Vagina (tissue), 2 donors: ENCODE measurements at regions not wholly inside any gene's neighbourhood (a gene's known extent, or its start where the extent isn't known, plus 50 kb on each side); places are given as distances from the start of the nearest gene placed in this dataset.

Source experiments
- DNase-seq, 2 donors: peaks; one replicate each; pipeline ENCODE4 v3.0.0-alpha.2; 2017; ENCODE audit errors: extremely low spot score in 2 of 2
- H3K27ac ChIP-seq: fragments of 200-600 bp; sonication (generic); one replicate; pipeline ENCODE4 v1.5.1; 2019
- H3K27me3 ChIP-seq: fragments of 200-600 bp; sonication (generic); one replicate; pipeline ENCODE4 v1.5.1; 2019
- H3K36me3 ChIP-seq, 2 donors: fragments of 200-600 bp; sonication (generic); one replicate each; pipeline ENCODE4 v1.5.1; 2017 to 2019
- H3K4me1 ChIP-seq: fragments of 200-600 bp; sonication (generic); one replicate; pipeline ENCODE4 v1.5.1; 2019
- H3K4me3 ChIP-seq, 2 donors: fragments of 200-600 bp; sonication (generic); 1 replicate in 1 of 2; 2 replicates in 1 of 2; pipeline ENCODE4 v1.5.1; 2016 to 2019
- H3K9me3 ChIP-seq: fragments of 200-600 bp; sonication (generic); one replicate; pipeline ENCODE4 v1.5.1; 2019
- POLR2A ChIP-seq, 2 donors: fragments of 450-650 bp; IDR thresholded peaks; one replicate each; pipeline ENCODE4 v1.6.1; 2017; ENCODE audit warnings: antibody characterized with exemption in 2 of 2, mild to moderate bottlenecking in 2 of 2, moderate library complexity in 2 of 2
- POLR2AphosphoS5 ChIP-seq, 2 donors: sonication (generic); formaldehyde crosslinking; IDR thresholded peaks; one replicate each; pipeline ENCODE4 v1.9.0; 2017; ENCODE audit warnings: antibody characterized with exemption in 2 of 2, mild to moderate bottlenecking in 2 of 2, low read depth in 1 of 2; ENCODE audit not compliant: insufficient read depth in 1 of 2
- intact Hi-C: fragments of 100-400 bp; cut with DNase I; formaldehyde crosslinking; loops from one replicate; pipeline ENCODE4 v1.15.1; 2023
- TF ChIP-seq, protein P1 (sequence below), 3 experiments: fragments of 450-650 bp in 2 of 3; fragments of 200-600 bp in 1 of 3; sonication (generic) in 1 of 3; IDR thresholded peaks; one replicate each; pipeline ENCODE4 v1.5.1; 2017 to 2019; ENCODE audit warnings: antibody characterized with exemption in 3 of 3, mild to moderate bottlenecking in 2 of 3, moderate library complexity in 2 of 3

DNA sequence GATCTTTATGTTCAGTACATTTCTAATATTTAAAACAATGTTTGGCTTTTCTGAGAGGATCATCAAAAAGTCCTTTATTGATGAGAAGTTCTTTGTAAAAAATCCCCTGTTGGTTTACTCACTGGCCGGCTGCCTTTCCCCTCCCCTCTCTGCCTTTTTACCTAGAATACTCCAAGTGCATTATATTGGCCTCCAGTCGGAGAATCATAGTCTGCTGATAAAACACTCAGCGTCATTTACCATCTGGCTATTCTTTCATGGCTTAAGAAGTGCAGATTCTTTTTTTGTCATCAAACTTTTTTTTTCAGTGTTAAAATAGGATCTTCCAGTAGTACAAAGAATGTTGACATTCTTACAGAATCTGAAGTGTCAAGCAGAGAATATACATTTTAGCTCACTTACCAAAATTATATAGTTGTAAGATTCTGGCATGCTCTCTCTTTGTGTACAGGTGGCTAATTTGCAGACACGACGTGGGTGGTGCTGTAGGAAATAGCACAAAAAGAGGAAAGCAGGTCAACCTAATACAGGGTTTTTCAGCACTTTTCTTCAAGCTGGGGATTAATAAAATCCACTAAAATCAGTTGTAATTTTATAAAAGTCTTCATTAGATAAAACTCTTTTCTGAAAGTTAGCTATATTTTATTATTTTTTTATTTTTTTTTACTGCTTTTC is 731.8 kb downstream of the KCTD8 start:
- intact Hi-C loops: no loop called here
- H3K27ac ChIP-seq: no peak overlapping the region
- DNase-seq: no peak
- no peak overlapping the region for H3K4me3 ChIP-seq
- no peaks in the 10 kb centered on the region for H3K36me3 ChIP-seq
- H3K27me3 ChIP-seq: no peaks in the 10 kb centered on the region
- TF ChIP-seq, protein P1, sequence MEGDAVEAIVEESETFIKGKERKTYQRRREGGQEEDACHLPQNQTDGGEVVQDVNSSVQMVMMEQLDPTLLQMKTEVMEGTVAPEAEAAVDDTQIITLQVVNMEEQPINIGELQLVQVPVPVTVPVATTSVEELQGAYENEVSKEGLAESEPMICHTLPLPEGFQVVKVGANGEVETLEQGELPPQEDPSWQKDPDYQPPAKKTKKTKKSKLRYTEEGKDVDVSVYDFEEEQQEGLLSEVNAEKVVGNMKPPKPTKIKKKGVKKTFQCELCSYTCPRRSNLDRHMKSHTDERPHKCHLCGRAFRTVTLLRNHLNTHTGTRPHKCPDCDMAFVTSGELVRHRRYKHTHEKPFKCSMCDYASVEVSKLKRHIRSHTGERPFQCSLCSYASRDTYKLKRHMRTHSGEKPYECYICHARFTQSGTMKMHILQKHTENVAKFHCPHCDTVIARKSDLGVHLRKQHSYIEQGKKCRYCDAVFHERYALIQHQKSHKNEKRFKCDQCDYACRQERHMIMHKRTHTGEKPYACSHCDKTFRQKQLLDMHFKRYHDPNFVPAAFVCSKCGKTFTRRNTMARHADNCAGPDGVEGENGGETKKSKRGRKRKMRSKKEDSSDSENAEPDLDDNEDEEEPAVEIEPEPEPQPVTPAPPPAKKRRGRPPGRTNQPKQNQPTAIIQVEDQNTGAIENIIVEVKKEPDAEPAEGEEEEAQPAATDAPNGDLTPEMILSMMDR (IDR thresholded peaks at IDR 0.05): no peak
- no peak for TF ChIP-seq POLR2A (IDR thresholded peaks at IDR 0.05)
- no peaks in the 10 kb centered on the region for H3K9me3 ChIP-seq
- H3K4me1 ChIP-seq: no peaks in the 10 kb centered on the region

GRCh38 chr4:43718369-43718768 is 730.2 kb downstream of the KCTD8 start:
- TF ChIP-seq POLR2AphosphoS5 (IDR thresholded peaks at IDR 0.05; ENCODE audit: insufficient read depth in 1 of 2, low read depth in 1 of 2): no peak
- no peak for TF ChIP-seq POLR2A (IDR thresholded peaks at IDR 0.05)
- TF ChIP-seq, protein P1 (IDR thresholded peaks at IDR 0.05): no peak
- Histone ChIP-seq H3K9me3 (no peaks in the 10 kb centered on the region), H3K4me3 (no peak overlapping the region), H3K27me3 (no peaks in the 10 kb centered on the region), H3K27ac (no peak overlapping the region), H3K36me3 (no peaks in the 10 kb centered on the region), H3K4me1 (no peaks in the 10 kb centered on the region)
- no peak for DNase-seq
- intact Hi-C loops: no loop called here

DNA sequence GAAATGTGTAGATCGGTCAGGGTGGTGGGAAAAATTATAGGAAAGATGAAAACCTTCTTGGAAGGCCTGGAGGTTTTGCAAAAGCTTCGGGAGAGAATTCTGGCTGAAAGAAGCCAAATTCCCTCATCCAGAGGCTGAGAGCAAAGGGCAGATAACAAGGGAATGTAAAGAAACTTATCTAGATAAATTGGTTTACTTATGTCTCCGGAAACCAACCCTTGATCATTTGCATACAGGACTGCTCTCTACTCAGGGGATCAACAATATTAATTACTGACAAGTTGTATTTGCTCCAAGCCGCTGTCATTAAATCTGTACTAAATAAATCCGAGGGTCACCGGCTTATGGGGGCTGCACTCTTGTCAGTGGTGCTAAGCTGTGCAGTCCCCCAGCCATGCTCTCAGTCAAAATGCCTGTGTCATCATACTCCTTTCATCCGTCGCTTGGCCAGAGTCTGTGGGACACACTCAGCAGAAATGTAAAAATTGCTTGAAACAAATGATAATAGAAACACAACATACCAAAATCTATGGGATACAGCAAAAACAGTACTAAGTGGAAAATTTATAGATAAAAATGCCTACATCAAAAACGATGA is 715.7 kb downstream of the KCTD8 start:
- intact Hi-C loops: no loop called here
- H3K27ac ChIP-seq: no peak overlapping the region
- H3K4me1 ChIP-seq: no peaks in the 10 kb centered on the region
- no peaks in the 10 kb centered on the region for H3K36me3 ChIP-seq
- no peaks in the 10 kb centered on the region for H3K9me3 ChIP-seq
- no peaks in the 10 kb centered on the region for H3K27me3 ChIP-seq
- TF ChIP-seq POLR2A (IDR thresholded peaks at IDR 0.05): no peak
- TF ChIP-seq, protein P1 (IDR thresholded peaks at IDR 0.05): no peak
- no peak for TF ChIP-seq POLR2AphosphoS5 (IDR thresholded peaks at IDR 0.05; ENCODE audit: insufficient read depth in 1 of 2, low read depth in 1 of 2)
- no peak for DNase-seq
- H3K4me3 ChIP-seq: no peak overlapping the region

DNA sequence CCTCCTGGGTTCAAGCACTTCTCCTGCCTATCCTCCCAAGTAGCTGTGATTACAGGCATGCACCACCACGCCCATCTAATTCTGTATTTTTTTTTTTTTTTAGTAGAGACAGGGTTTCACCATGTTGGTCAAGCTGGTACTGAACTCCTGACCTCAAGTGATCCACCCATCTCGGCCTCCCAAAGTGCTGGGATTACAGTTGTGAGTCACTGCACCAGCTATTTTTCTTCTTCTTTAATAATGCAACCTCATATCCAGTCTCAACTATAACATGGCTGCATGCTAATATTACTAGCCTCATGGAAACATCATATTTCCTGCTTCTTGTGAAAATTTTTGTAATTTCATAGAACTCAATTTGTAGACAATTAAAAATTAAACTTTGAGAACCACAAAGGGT is 706.5 kb downstream of the KCTD8 start:
- H3K4me3 ChIP-seq: no peak overlapping the region
- intact Hi-C loops: no loop called here

DNA sequence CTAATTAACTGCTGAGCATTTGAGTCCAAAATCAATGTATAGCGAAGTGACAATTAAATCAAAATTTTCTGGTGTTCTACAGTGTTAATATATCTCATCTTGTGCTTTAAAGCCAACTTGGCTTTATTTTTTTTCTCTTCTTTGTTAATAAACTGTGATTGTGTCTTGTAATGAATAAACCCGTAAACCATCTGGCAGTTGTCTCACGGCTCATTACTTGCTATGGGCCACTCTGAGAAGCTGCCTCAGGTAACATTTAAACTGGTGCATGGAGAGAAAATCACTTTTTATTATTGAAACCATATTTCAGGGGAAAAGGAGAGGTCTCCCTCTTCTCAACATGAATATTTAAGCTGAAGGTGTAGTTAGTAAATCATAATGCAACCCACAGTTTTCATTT is 694.0 kb downstream of the KCTD8 start:
- no peak for TF ChIP-seq POLR2A (IDR thresholded peaks at IDR 0.05)
- TF ChIP-seq, protein P1 (IDR thresholded peaks at IDR 0.05): no peak
- no peak for TF ChIP-seq POLR2AphosphoS5 (IDR thresholded peaks at IDR 0.05; ENCODE audit: insufficient read depth in 1 of 2, low read depth in 1 of 2)
- Histone ChIP-seq H3K4me1 (no peaks in the 10 kb centered on the region), H3K36me3 (no peaks in the 10 kb centered on the region), H3K9me3 (no peaks in the 10 kb centered on the region), H3K27ac (no peak overlapping the region), H3K4me3 (no peak overlapping the region), H3K27me3 (no peaks in the 10 kb centered on the region)
- intact Hi-C loops: no loop called here
- DNase-seq: no peak

More for the DNA sequence above, 706.5 kb downstream of the KCTD8 start:
- Histone ChIP-seq H3K27me3 (no peaks in the 10 kb centered on the region), H3K27ac (no peak overlapping the region), H3K36me3 (no peaks in the 10 kb centered on the region), H3K4me1 (no peaks in the 10 kb centered on the region), H3K9me3 (no peaks in the 10 kb centered on the region)
- TF ChIP-seq, protein P1 (IDR thresholded peaks at IDR 0.05): no peak
- TF ChIP-seq POLR2A (IDR thresholded peaks at IDR 0.05) (no peak), POLR2AphosphoS5 (IDR thresholded peaks at IDR 0.05; ENCODE audit: insufficient read depth in 1 of 2, low read depth in 1 of 2) (no peak)
- no peak for DNase-seq
